Central memory CD8-positive, alpha-beta T cell (primary cell): ENCODE measurements at regions not wholly inside any gene's neighbourhood (a gene's known extent, or its start where the extent isn't known, plus 50 kb on each side); places are given as distances from the start of the nearest gene placed in this dataset.

Source experiments
- ATAC-seq: fragments of 150-1000 bp; cut with Tn5 transposase; replicated peaks from 2 replicates; pipeline ENCODE4 v1.10.0; 2022; ENCODE audit warnings: mild to moderate bottlenecking, moderate FRiP score, moderate number of reproducible peaks; ENCODE audit not compliant: poor library complexity, severe bottlenecking; ENCODE audit errors: extremely low read depth
- DNase-seq, 2 donors: peaks; one replicate each; pipeline ENCODE4 v3.0.0; 2021; ENCODE audit warnings: low spot score in 2 of 2
- H3K27ac Mint-ChIP-seq: one replicate; pipeline ENCODE4 v1.8.0; 2022; ENCODE audit warnings: low read depth, mild to moderate bottlenecking, moderate library complexity, mixed read lengths
- H3K27me3 Mint-ChIP-seq: one replicate; pipeline ENCODE4 v1.8.0; 2022; ENCODE audit warnings: mixed read lengths
- H3K36me3 Mint-ChIP-seq: one replicate; pipeline ENCODE4 v1.8.0; 2022; ENCODE audit warnings: mild to moderate bottlenecking, moderate library complexity, mixed read lengths; ENCODE audit not compliant: insufficient read depth
- H3K4me1 Mint-ChIP-seq: one replicate; pipeline ENCODE4 v1.8.0; 2022; ENCODE audit warnings: mixed read lengths
- H3K4me3 Mint-ChIP-seq: one replicate; pipeline ENCODE4 v1.8.0; 2022; ENCODE audit warnings: mild to moderate bottlenecking, moderate library complexity, mixed read lengths
- H3K9me3 Mint-ChIP-seq: one replicate; pipeline ENCODE4 v1.8.0; 2022; ENCODE audit warnings: mixed read lengths

DNA sequence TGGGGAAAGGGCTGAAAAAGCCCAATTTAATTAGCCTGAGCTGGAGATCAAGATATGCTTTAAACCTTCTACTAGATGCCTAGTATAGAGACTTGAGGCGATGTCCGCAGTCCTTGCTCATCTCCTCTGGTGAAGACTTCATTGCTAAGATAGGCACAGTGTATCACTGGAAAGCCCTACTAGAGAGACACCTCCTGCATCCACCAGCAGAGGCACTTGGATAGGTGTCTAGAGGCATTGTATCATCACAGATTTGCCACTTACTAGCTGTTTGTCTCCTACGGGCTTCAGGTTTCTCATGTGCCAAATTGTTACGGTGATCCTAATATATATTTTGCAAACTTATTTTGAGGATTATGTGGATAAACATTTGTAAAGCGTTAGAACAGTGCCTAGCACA, 1048.5 kb downstream of the GALC start:
- Mint-ChIP-seq H3K4me1 (no peaks in the 10 kb centered on the region), H3K36me3 (no peaks in the 10 kb centered on the region), H3K27ac (no peak overlapping the region), H3K4me3 (no peak overlapping the region), H3K27me3 (no peaks in the 10 kb centered on the region), H3K9me3 (peaks cover 5% of the 10 kb centered on the region)
- no peak for DNase-seq
- no peak for ATAC-seq

DNA sequence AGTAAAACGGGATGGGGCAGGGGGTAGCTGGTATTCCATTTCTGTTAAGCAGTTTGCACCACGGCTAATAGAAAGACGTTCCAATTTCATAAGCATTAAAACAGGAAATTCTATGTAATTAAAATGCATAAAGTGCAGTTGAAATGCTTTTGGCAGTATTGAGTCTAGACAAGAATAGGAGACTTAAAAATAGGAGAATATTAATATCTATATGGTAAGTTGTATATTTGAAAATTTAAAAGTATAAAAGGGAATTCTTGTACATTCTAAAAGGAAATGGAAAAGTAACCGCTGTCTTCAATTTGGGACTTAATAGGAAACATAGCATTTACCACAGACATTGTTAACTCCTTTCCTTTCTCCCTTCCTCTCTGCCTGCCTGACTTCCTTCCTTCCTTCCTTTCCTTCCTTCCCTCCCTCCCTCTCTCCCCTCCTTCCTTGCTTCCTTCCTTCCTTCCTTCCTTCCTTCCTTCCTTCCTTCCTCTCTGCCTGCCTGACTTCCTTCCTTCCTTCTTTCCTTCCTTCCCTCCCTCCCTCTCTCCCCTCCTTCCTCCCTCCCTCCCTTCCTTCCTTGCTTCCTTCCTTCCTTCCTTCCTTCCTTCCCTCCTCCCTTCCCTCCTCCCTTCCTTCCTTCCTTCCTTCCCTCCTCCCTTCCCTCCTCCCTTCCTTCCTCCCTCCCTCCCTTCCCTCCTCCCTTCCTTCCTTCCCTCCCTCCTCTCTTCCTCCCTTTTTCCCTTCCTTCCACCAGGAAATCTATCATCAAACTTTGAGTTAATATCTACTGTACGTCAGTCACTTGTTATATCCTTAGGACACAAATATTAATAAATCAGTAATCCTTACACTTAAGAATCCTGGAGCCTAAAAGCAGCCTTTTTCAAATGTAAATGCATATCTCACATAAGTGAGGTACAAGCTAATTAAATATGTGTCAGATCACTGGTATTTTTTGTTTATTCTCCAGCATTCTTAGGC, 1049.3 kb downstream of the GALC start:
- ATAC-seq: no peak
- no peaks in the 10 kb centered on the region for H3K36me3 Mint-ChIP-seq
- H3K27ac Mint-ChIP-seq: no peak overlapping the region
- no peaks in the 10 kb centered on the region for H3K4me1 Mint-ChIP-seq
- H3K9me3 Mint-ChIP-seq: peaks cover 11% of the 10 kb centered on the region
- no peak for DNase-seq
- no peak overlapping the region for H3K4me3 Mint-ChIP-seq
- H3K27me3 Mint-ChIP-seq: no peaks in the 10 kb centered on the region

DNA sequence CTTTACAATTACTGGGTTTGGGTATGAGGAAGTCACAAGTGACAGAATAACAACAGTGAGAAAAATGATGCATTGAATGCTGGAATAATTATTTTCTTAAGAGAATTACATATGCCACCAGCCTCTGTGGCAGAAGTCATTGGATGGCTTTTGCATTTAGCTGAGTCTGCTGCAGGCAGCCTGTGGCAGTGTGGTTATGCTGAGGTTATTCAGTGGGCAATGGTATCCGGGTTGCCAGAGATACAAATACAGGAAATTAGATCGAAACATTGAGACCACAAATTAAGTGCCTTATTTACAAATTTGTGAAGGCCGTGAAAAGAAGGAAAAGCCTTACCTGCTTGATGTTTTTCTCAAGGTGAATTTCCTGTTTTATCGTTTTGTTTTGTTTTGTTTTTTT, 1050.0 kb downstream of the GALC start:
- ATAC-seq: no peak
- no peaks in the 10 kb centered on the region for H3K36me3 Mint-ChIP-seq
- DNase-seq: no peak
- no peaks in the 10 kb centered on the region for H3K4me1 Mint-ChIP-seq
- H3K4me3 Mint-ChIP-seq: no peak overlapping the region
- no peak overlapping the region for H3K27ac Mint-ChIP-seq
- no peaks in the 10 kb centered on the region for H3K27me3 Mint-ChIP-seq
- peaks cover 17% of the 10 kb centered on the region for H3K9me3 Mint-ChIP-seq

DNA sequence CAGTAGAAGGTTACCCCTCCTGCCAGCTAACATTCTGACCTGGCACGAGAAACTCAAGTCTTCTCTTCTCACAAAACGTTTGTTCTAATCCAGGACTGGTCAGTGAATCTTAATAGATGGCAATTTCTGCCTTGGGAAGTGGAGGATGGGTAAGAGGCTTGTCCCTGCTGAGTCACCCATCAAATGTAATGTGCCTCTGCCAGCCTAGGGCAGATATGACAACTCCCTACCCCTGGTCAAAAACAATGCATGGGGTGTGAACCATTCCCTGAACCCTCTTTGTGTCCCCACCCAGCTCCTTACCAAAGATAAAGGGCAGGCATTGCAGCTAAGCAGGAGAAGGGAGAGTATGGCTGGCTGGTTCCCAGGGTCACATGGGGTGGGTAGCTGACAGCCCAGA, 1052.9 kb downstream of the GALC start:
- ATAC-seq (no peak), DNase-seq (no peak)
- Mint-ChIP-seq H3K4me3 (no peak overlapping the region), H3K36me3 (no peaks in the 10 kb centered on the region), H3K27me3 (no peaks in the 10 kb centered on the region), H3K4me1 (no peaks in the 10 kb centered on the region), H3K27ac (no peak overlapping the region), H3K9me3 (peaks cover 18% of the 10 kb centered on the region)

DNA sequence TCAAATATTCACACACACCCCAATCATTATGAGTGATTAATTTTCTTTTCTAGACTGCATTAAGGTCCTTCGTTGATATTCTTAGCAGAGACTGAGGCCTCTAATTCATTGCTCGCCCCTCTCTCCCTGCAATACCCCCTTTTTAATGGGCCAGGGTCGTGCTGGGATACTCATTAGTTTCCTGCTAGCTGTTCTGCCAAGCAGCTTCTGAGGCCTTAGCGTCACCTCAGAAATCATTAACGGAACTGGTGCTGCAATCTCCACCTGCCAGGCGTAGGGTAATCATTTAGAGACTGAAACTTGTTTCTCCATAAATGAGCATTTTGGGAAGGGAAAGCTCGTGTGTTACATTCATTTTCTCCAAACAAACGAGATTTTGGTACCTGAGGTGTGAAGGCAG, 1054.7 kb downstream of the GALC start:
- Mint-ChIP-seq H3K27me3 (no peaks in the 10 kb centered on the region), H3K4me3 (no peak overlapping the region), H3K4me1 (no peaks in the 10 kb centered on the region), H3K36me3 (no peaks in the 10 kb centered on the region), H3K9me3 (peaks cover 21% of the 10 kb centered on the region), H3K27ac (no peak overlapping the region)
- ATAC-seq (no peak), DNase-seq (no peak)

DNA sequence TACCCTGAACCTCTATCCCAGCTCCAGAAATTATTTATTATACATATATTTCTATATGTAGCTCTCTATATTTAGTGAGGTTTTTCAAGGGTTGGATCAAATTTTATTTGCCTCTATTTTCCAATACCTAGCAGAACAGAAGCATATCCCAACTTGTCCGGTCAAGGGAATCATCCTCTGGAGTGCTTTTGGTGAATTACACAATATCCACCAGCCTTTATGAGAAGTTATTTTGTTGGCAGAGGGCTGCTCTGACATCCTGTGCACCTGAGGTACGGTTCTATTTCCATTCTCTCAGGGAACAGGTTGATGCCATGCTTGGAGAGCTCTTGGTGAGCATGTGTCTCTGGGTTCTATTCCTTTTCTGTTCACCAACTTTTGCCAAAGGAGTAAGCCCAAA, 1056.4 kb downstream of the GALC start:
- Mint-ChIP-seq H3K4me3 (no peak overlapping the region), H3K27me3 (no peaks in the 10 kb centered on the region), H3K36me3 (no peaks in the 10 kb centered on the region), H3K27ac (no peak overlapping the region), H3K4me1 (no peaks in the 10 kb centered on the region), H3K9me3 (peaks cover 21% of the 10 kb centered on the region)
- ATAC-seq: no peak
- DNase-seq: no peak

DNA sequence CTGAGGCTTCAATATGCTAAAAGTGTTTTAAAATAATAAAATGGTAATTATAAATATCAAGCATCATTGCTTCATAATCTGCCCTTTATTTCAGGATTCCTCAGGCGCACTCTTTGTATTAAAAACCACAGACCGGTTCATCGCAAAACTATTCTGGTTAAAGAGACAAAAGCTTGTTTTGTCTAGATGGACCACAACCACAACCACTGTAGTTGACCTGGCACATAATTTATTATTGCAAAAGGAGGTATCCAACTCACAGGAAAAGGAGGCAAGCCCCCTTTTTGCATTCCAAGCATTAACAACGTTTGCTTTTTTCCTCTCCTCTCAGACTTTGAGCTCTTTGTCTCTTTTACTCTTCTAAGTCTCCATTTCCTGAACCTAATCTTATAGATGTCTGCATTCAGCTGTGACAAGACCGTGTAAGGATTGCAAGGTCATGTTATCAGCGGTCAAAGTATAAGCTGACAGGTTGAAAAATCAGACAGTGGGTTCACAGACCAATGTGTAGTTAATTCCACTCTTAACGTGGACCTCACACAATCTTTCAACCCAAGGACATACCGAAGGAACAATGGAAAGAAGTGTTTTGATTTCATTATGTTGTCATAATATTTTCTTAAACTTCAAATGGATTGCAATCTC, 1057.6 kb downstream of the GALC start:
- Mint-ChIP-seq H3K9me3 (peaks cover 21% of the 10 kb centered on the region), H3K27me3 (no peaks in the 10 kb centered on the region), H3K27ac (no peak overlapping the region), H3K4me1 (no peaks in the 10 kb centered on the region), H3K4me3 (no peak overlapping the region), H3K36me3 (no peaks in the 10 kb centered on the region)
- no peak for ATAC-seq
- DNase-seq: no peak

DNA sequence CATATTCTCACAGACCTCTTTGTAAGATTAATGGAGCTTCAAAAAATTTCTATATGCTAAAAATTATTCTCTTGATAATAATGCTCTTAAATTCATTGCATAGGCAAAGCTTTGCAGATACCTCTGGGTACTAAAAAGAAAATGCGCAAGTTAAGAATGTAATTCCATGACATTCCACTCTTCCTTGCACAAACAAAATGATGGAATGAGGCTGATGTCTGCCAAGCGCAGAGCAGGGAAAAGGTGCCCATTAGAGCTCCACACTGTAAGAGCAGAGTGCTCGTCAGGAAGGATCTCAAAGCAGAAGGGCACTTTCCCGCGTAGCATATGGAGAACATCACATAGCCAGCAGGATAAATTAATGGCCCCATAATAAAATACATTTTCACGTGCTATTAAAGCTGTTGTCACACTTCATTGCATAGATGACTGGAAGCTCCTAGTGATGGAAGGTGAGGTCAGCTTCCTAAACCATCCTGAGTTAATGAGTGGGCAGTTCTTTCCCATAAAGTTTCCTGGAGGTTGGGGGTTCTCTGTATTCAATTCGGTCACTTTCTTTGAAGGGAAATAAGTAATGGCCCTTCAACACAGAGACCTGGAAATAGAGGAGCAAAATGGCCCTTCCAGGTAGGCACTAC, 1058.9 kb downstream of the GALC start:
- H3K27ac Mint-ChIP-seq: no peak overlapping the region
- peaks cover 19% of the 10 kb centered on the region for H3K9me3 Mint-ChIP-seq
- H3K4me1 Mint-ChIP-seq: no peaks in the 10 kb centered on the region
- H3K4me3 Mint-ChIP-seq: no peak overlapping the region
- no peaks in the 10 kb centered on the region for H3K36me3 Mint-ChIP-seq
- DNase-seq (no peak), ATAC-seq (no peak)
- H3K27me3 Mint-ChIP-seq: no peaks in the 10 kb centered on the region

DNA sequence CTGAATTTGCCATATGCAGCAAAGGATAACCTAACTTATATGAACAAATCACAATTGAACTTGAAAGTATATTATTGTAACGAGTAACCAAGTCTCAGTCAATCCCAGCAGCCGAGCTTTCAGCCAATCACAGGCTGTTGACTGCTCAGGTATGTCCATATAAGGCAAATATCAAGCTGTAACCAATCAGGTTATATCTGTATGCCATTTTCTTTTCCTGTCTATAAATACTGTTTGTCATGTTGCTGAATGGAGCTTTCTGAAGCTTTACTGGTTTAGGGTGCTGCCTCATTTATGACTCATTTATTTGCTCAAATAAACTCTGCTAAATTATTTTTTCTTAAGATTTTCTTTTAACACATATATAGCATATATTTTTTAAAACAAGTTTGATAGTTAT, 1059.5 kb downstream of the GALC start:
- no peak for ATAC-seq
- DNase-seq: no peak
- H3K27ac Mint-ChIP-seq: no peak overlapping the region
- H3K4me1 Mint-ChIP-seq: no peaks in the 10 kb centered on the region
- H3K9me3 Mint-ChIP-seq: peaks cover 14% of the 10 kb centered on the region
- H3K36me3 Mint-ChIP-seq: no peaks in the 10 kb centered on the region
- no peaks in the 10 kb centered on the region for H3K27me3 Mint-ChIP-seq
- H3K4me3 Mint-ChIP-seq: no peak overlapping the region

DNA sequence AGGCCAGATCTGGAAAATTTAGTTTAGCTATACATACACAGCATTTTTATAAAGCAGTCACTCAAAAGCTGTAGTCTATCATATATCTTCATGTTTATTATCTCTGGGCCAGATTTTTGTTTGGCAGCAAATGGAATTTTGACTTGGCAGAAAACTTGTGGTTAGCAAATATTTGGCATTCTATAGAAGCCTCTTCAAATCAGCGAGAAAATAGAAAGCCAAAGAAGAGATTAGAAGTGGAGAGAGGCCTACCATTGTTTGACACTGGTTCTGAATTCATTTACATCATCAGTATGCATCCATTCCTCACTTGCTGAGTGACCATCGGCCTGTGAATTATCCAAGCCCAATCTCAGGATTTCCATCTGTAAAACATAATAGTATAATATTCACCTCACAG, 1077.6 kb downstream of the GALC start:
- H3K27ac Mint-ChIP-seq: no peak overlapping the region
- H3K4me1 Mint-ChIP-seq: no peaks in the 10 kb centered on the region
- DNase-seq (no peak), ATAC-seq (no peak)
- peaks cover 24% of the 10 kb centered on the region for H3K9me3 Mint-ChIP-seq
- no peaks in the 10 kb centered on the region for H3K36me3 Mint-ChIP-seq
- H3K4me3 Mint-ChIP-seq: no peak overlapping the region
- no peaks in the 10 kb centered on the region for H3K27me3 Mint-ChIP-seq

DNA sequence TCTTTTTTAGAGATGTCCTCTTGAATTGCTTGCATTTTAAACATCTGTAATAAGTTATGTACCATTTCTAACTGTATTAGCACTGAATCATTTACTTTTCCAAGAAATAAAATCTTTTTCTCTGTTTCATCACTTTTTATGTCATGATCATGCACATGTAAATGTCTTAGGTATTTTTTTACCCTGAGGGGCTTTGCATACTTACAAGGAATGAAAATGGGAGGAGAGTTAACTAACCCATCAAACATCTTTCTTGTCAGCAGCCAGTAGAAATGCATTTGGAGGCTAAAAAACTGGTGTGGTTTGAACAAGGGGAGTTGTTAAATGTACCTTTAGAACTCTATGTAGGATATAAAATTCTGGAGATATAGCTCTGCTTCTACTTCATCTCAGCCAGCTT, 1080.3 kb downstream of the GALC start:
- no peak for ATAC-seq
- DNase-seq: no peak
- no peaks in the 10 kb centered on the region for H3K27me3 Mint-ChIP-seq
- no peaks in the 10 kb centered on the region for H3K4me1 Mint-ChIP-seq
- peaks cover 29% of the 10 kb centered on the region for H3K9me3 Mint-ChIP-seq
- no peaks in the 10 kb centered on the region for H3K36me3 Mint-ChIP-seq
- H3K4me3 Mint-ChIP-seq: no peak overlapping the region
- no peak overlapping the region for H3K27ac Mint-ChIP-seq

DNA sequence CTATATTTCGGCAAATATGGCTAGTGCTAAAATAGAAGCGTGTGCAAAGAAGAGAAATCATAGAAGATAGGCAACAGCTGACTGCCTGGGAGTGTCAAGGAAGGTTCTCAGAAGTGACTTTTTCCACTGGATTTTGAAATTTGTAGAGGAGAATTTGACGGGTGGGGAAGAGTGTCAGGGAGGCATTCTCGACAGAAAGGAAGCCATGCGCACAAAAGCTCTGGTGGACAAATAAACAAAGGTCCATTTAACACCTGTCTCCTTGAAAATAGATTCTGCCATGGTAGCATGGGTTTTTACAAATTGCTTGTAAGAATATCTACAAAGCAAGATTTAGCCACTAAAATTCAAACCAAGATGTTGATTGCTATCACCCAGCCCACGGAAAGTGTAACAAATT, 1081.5 kb downstream of the GALC start:
- H3K4me3 Mint-ChIP-seq: no peak overlapping the region
- ATAC-seq (no peak), DNase-seq (no peak)
- H3K9me3 Mint-ChIP-seq: peaks cover 18% of the 10 kb centered on the region
- H3K27ac Mint-ChIP-seq: no peak overlapping the region
- H3K4me1 Mint-ChIP-seq: no peaks in the 10 kb centered on the region
- H3K27me3 Mint-ChIP-seq: no peaks in the 10 kb centered on the region
- no peaks in the 10 kb centered on the region for H3K36me3 Mint-ChIP-seq
